Dermis microvascular lymphatic vessel endothelial cell (primary cell): ENCODE measurements at regions not wholly inside any gene's neighbourhood (a gene's known extent, or its start where the extent isn't known, plus 50 kb on each side); places are given as distances from the start of the nearest gene placed in this dataset.
A peak's percentile ranks its signal among the peaks of the same experiment; 100 is the strongest.

Source experiments
- DNase-seq, 2 donors: peaks; one replicate each; pipeline versions ENCODE4 v3.0.0 to v3.0.0-alpha.2; 2010; ENCODE audit warnings: low read depth in 2 of 2

GRCh38 chr10:2981361-2981801 is 86.0 kb upstream of the PFKP start:
- no peak for DNase-seq

GRCh38 chr10:2980791-2981360 is 86.5 kb upstream of the PFKP start:
- DNase-seq, result no peak

GRCh38 chr10:2980116-2980515 is 87.2 kb upstream of the PFKP start:
- DNase-seq, result no peak

- no peak for DNase-seq
Measured at GRCh38 chr10:2979306-2979705, 88.0 kb upstream of the PFKP start.

GRCh38 chr10:2978574-2979273 is 88.6 kb upstream of the PFKP start:
- no peak for DNase-seq

- peak; percentile 11 to 66 for DNase-seq
Measured at GRCh38 chr10:2978111-2978510, 89.2 kb upstream of the PFKP start.

- no peak for DNase-seq
Measured at GRCh38 chr10:2974503-2975207, 92.7 kb upstream of the PFKP start.

- DNase-seq, result no peak
Measured at GRCh38 chr10:2974083-2974482, 93.3 kb upstream of the PFKP start.

- no peak for DNase-seq
Measured at GRCh38 chr10:2972810-2973209, 94.5 kb upstream of the PFKP start.

- DNase-seq, result no peak
Measured at GRCh38 chr10:2972216-2972615, 95.1 kb upstream of the PFKP start.

- no peak for DNase-seq
Measured at GRCh38 chr10:2970190-2970823, 97.0 kb upstream of the PFKP start.

- no peak for DNase-seq
Measured at GRCh38 chr10:2968401-2969058, 98.8 kb upstream of the PFKP start.

- DNase-seq, result no peak
Measured at GRCh38 chr10:2966134-2966533, 101.2 kb upstream of the PFKP start.

- peak in 1 of 2 donors; percentile 3 for DNase-seq
Measured at GRCh38 chr10:2964632-2965296, 102.6 kb upstream of the PFKP start.

- DNase-seq, result no peak
Measured at GRCh38 chr10:2963889-2964631, 103.3 kb upstream of the PFKP start.

- DNase-seq, result no peak
Measured at GRCh38 chr10:2962194-2962593, 105.2 kb upstream of the PFKP start.

GRCh38 chr10:2958659-2959058 is 108.7 kb upstream of the PFKP start:
- no peak for DNase-seq

- no peak for DNase-seq
Measured at GRCh38 chr10:2957785-2958184, 109.6 kb upstream of the PFKP start.

GRCh38 chr10:2955064-2955463 is 112.3 kb upstream of the PFKP start:
- no peak for DNase-seq

- no peak for DNase-seq
Measured at GRCh38 chr10:2953495-2953894, 113.9 kb upstream of the PFKP start.
